GM23338 (cell line): ENCODE measurements at regions not wholly inside any gene's neighbourhood (a gene's known extent, or its start where the extent isn't known, plus 50 kb on each side); places are given as distances from the start of the nearest gene placed in this dataset.

Source experiments
- ATAC-seq: fragments of 200-7000 bp; cut with Tn5 transposase; 3 replicates; pipeline ENCODE4 v1.9.1; 2020
- DNase-seq: peaks from one replicate; pipeline ENCODE4 v3.0.0-alpha.2; 2015; ENCODE audit warnings: low spot score
- H2AFZ ChIP-seq: fragments of 200-600 bp; sonication (generic); 2 replicates; pipeline ENCODE4 v1.8.0; 2016; ENCODE audit warnings: antibody characterized with exemption, mild to moderate bottlenecking, moderate library complexity
- H3F3A ChIP-seq: fragments of 200-600 bp; sonication (generic); replicated peaks from 2 replicates; pipeline ENCODE4 v1.8.0; 2017; ENCODE audit warnings: antibody characterized with exemption, mixed run types, low read depth
- H3K27ac ChIP-seq: fragments of 200-600 bp; sonication (generic); 2 replicates; pipeline ENCODE4 v1.6.1; 2016; ENCODE audit warnings: low read depth
- H3K27me3 ChIP-seq: fragments of 200-600 bp; sonication (generic); 2 replicates; pipeline ENCODE4 v1.8.0; 2016; ENCODE audit warnings: mild to moderate bottlenecking, mixed run types, moderate library complexity; ENCODE audit not compliant: insufficient read depth
- H3K36me3 ChIP-seq: fragments of 200-600 bp; sonication (generic); 2 replicates; pipeline ENCODE4 v1.8.0; 2016; ENCODE audit warnings: mild to moderate bottlenecking; ENCODE audit not compliant: insufficient read depth
- H3K4me1 ChIP-seq: fragments of 200-600 bp; sonication (generic); 2 replicates; pipeline ENCODE4 v1.8.0; 2016; ENCODE audit warnings: mild to moderate bottlenecking, moderate library complexity; ENCODE audit not compliant: insufficient read depth
- H3K4me2 ChIP-seq: fragments of 200-600 bp; sonication (generic); 2 replicates; pipeline ENCODE4 v1.7.1; 2017; ENCODE audit warnings: mixed run types
- H3K4me3 ChIP-seq: fragments of 200-600 bp; sonication (generic); 2 replicates; pipeline ENCODE4 v1.6.1; 2016; ENCODE audit warnings: mixed run types
- H3K79me2 ChIP-seq: fragments of 200-600 bp; sonication (generic); replicated peaks from 2 replicates; pipeline ENCODE4 v1.8.0; 2017; ENCODE audit warnings: mild to moderate bottlenecking; ENCODE audit not compliant: insufficient read depth
- H3K9me2 ChIP-seq: fragments of 200-600 bp; sonication (generic); 2 replicates; pipeline ENCODE4 v1.8.0; 2017; ENCODE audit not compliant: insufficient read depth
- H4K20me1 ChIP-seq: fragments of 200-600 bp; sonication (generic); replicated peaks from 2 replicates; pipeline ENCODE4 v1.8.0; 2017; ENCODE audit warnings: mild to moderate bottlenecking; ENCODE audit not compliant: insufficient read depth
- H3K27ac Mint-ChIP-seq: 2 replicates; pipeline ENCODE4 v1.8.0; 2020; ENCODE audit warnings: inconsistent platforms, mild to moderate bottlenecking, moderate library complexity, mixed read lengths
- H3K27me3 Mint-ChIP-seq: 3 replicates; pipeline ENCODE4 v1.8.0; 2022; ENCODE audit warnings: low read depth, mild to moderate bottlenecking, moderate library complexity, mixed read lengths, inconsistent platforms; ENCODE audit not compliant: insufficient read depth, poor library complexity
- H3K36me3 Mint-ChIP-seq: 3 replicates; pipeline ENCODE4 v1.8.0; 2021; ENCODE audit warnings: low read depth, mild to moderate bottlenecking, inconsistent platforms, moderate library complexity, mixed read lengths
- H3K4me1 Mint-ChIP-seq: 3 replicates; pipeline ENCODE4 v1.8.0; 2020; ENCODE audit warnings: mild to moderate bottlenecking, inconsistent platforms, mixed read lengths
- H3K4me3 Mint-ChIP-seq: 3 replicates; pipeline ENCODE4 v1.8.0; 2021; ENCODE audit warnings: moderate library complexity, mild to moderate bottlenecking, inconsistent platforms, mixed read lengths
- H3K9me3 Mint-ChIP-seq: 3 replicates; pipeline ENCODE4 v1.8.0; 2020; ENCODE audit warnings: moderate library complexity, mild to moderate bottlenecking, inconsistent platforms, mixed read lengths
- CREB1 ChIP-seq: fragments of 250-450 bp; sonication (Bioruptor Pico); IDR thresholded peaks from 2 replicates; pipeline ENCODE4 v1.5.0; 2020; ENCODE audit warnings: low read depth, mild to moderate bottlenecking, moderate library complexity
- JUNB ChIP-seq: IDR thresholded peaks from one replicate; pipeline ENCODE4 v1.6.1; 2016; ENCODE audit warnings: antibody characterized with exemption; ENCODE audit not compliant: unreplicated experiment
- ZNF331 ChIP-seq: fragments of 250-450 bp; sonication (Bioruptor Pico); IDR thresholded peaks from 2 replicates; pipeline ENCODE4 v1.5.0; 2020; ENCODE audit warnings: low read depth, mild to moderate bottlenecking, moderate library complexity
- TF ChIP-seq, protein P1 (sequence below): IDR thresholded peaks from one replicate; pipeline ENCODE4 v1.6.1; 2018; ENCODE audit warnings: antibody characterized with exemption; ENCODE audit not compliant: unreplicated experiment
- TF ChIP-seq, protein P2 (sequence below): fragments of 250-450 bp; sonication (Bioruptor Pico); IDR thresholded peaks from 2 replicates; pipeline ENCODE4 v1.5.0; 2020; ENCODE audit warnings: mild to moderate bottlenecking, moderate library complexity

DNA sequence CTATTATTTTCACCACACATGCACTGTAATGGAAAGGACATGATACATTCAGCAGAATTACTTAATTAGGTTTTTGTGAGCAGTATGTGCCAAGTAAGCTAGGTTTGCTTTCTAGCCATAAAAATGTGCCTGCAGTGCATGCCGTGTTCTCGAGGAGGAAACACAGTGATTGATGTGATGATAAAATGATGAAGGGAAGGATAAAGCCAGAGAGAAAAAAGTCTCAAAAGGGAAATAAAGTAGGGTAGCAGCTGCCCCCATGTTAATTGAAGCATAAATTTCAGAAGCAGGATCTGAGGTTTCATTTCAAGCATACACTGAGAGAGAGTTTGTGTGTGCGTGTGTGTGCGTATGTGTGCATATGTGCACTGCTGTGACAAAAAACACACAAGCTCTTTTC, 714.2 kb upstream of the C9orf72 start (continued):
- TF ChIP-seq, protein P1, sequence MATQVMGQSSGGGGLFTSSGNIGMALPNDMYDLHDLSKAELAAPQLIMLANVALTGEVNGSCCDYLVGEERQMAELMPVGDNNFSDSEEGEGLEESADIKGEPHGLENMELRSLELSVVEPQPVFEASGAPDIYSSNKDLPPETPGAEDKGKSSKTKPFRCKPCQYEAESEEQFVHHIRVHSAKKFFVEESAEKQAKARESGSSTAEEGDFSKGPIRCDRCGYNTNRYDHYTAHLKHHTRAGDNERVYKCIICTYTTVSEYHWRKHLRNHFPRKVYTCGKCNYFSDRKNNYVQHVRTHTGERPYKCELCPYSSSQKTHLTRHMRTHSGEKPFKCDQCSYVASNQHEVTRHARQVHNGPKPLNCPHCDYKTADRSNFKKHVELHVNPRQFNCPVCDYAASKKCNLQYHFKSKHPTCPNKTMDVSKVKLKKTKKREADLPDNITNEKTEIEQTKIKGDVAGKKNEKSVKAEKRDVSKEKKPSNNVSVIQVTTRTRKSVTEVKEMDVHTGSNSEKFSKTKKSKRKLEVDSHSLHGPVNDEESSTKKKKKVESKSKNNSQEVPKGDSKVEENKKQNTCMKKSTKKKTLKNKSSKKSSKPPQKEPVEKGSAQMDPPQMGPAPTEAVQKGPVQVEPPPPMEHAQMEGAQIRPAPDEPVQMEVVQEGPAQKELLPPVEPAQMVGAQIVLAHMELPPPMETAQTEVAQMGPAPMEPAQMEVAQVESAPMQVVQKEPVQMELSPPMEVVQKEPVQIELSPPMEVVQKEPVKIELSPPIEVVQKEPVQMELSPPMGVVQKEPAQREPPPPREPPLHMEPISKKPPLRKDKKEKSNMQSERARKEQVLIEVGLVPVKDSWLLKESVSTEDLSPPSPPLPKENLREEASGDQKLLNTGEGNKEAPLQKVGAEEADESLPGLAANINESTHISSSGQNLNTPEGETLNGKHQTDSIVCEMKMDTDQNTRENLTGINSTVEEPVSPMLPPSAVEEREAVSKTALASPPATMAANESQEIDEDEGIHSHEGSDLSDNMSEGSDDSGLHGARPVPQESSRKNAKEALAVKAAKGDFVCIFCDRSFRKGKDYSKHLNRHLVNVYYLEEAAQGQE = no peak
- TF ChIP-seq CREB1 (CRISPR knock-in tag) (no peak), JUNB (no peak)

DNA sequence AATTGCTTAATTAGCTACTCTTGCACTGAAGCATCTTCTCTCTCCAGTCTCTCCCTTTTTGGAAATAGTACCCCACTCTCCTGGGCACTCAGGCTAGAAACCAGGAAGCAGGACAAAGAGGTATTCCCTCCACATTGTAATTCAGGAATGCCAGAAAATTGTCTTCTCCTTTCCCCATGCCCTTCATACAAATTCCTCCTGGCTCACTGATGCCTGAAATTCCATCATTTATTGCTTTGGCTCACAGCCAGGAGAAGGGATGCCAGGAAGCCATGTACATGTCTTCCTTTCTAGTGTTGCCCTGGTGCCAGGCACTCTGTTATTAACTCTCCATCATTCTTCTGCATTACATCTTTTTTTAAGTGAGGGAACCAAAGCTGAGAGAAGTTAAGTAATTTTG, 716.5 kb upstream of the C9orf72 start:
- Mint-ChIP-seq H3K27ac (no peak overlapping the region), H3K9me3 (peaks cover 6% of the 10 kb centered on the region), H3K4me3 (no peak overlapping the region), H3K36me3 (peaks cover 9% of the 10 kb centered on the region; the same call in 2 of the 3 replicates), H3K4me1 (peaks cover 14% of the 10 kb centered on the region), H3K27me3 (no peaks in the 10 kb centered on the region)
- Histone ChIP-seq H3K27me3 (no peaks in the 10 kb centered on the region), H3K27ac (no peak overlapping the region), H3K4me2 (no peak overlapping the region), H3K79me2 (no peaks in the 10 kb centered on the region), H3K9me2 (no peaks in the 10 kb centered on the region), H3K4me1 (no peaks in the 10 kb centered on the region), H3K4me3 (no peak overlapping the region), H3F3A (no peaks in the 10 kb centered on the region), H3K36me3 (peaks cover 4% of the 10 kb centered on the region; the same call in 1 of the 2 replicates), H4K20me1 (no peaks in the 10 kb centered on the region), H2AFZ (no peak overlapping the region)
- DNase-seq = peak; percentile 62
- no peak for TF ChIP-seq ZNF331 (CRISPR knock-in tag)
- TF ChIP-seq, protein P2, sequence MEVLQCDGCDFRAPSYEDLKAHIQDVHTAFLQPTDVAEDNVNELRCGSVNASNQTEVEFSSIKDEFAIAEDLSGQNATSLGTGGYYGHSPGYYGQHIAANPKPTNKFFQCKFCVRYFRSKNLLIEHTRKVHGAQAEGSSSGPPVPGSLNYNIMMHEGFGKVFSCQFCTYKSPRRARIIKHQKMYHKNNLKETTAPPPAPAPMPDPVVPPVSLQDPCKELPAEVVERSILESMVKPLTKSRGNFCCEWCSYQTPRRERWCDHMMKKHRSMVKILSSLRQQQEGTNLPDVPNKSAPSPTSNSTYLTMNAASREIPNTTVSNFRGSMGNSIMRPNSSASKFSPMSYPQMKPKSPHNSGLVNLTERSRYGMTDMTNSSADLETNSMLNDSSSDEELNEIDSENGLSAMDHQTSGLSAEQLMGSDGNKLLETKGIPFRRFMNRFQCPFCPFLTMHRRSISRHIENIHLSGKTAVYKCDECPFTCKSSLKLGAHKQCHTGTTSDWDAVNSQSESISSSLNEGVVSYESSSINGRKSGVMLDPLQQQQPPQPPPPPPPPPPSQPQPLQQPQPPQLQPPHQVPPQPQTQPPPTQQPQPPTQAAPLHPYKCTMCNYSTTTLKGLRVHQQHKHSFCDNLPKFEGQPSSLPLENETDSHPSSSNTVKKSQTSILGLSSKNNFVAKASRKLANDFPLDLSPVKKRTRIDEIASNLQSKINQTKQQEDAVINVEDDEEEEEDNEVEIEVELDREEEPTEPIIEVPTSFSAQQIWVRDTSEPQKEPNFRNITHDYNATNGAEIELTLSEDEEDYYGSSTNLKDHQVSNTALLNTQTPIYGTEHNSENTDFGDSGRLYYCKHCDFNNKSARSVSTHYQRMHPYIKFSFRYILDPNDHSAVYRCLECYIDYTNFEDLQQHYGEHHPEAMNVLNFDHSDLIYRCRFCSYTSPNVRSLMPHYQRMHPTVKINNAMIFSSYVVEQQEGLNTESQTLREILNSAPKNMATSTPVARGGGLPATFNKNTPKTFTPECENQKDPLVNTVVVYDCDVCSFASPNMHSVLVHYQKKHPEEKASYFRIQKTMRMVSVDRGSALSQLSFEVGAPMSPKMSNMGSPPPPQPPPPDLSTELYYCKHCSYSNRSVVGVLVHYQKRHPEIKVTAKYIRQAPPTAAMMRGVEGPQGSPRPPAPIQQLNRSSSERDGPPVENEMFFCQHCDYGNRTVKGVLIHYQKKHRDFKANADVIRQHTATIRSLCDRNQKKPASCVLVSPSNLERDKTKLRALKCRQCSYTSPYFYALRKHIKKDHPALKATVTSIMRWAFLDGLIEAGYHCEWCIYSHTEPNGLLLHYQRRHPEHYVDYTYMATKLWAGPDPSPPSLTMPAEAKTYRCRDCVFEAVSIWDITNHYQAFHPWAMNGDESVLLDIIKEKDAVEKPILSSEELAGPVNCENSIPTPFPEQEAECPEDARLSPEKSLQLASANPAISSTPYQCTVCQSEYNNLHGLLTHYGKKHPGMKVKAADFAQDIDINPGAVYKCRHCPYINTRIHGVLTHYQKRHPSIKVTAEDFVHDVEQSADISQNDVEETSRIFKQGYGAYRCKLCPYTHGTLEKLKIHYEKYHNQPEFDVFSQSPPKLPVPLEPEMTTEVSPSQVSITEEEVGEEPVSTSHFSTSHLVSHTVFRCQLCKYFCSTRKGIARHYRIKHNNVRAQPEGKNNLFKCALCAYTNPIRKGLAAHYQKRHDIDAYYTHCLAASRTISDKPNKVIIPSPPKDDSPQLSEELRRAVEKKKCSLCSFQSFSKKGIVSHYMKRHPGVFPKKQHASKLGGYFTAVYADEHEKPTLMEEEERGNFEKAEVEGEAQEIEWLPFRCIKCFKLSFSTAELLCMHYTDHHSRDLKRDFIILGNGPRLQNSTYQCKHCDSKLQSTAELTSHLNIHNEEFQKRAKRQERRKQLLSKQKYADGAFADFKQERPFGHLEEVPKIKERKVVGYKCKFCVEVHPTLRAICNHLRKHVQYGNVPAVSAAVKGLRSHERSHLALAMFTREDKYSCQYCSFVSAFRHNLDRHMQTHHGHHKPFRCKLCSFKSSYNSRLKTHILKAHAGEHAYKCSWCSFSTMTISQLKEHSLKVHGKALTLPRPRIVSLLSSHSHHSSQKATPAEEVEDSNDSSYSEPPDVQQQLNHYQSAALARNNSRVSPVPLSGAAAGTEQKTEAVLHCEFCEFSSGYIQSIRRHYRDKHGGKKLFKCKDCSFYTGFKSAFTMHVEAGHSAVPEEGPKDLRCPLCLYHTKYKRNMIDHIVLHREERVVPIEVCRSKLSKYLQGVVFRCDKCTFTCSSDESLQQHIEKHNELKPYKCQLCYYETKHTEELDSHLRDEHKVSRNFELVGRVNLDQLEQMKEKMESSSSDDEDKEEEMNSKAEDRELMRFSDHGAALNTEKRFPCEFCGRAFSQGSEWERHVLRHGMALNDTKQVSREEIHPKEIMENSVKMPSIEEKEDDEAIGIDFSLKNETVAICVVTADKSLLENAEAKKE (CRISPR knock-in tag) = peak; percentile 69
- ATAC-seq = peak; percentile 62
